HG03439 (cell line): ENCODE measurements at regions not wholly inside any gene's neighbourhood (a gene's known extent, or its start where the extent isn't known, plus 50 kb on each side); places are given as distances from the start of the nearest gene placed in this dataset.
"Not testable (repeated sequence)": the region's sequence is repeated elsewhere in the genome, so short reads cannot be mapped to it uniquely, and the experiment has no call there.

Experiments
- ATAC-seq: cut with Tn5 transposase; IDR thresholded peaks from one replicate; pipeline ENCODE4 v1.9.1; 2021; ENCODE audit warnings: mild to moderate bottlenecking, moderate library complexity; ENCODE audit not compliant: unreplicated experiment

- ATAC-seq, result no peak
Observed at GRCh38 chr3:90180096-90180495, 1072.7 kb downstream of the EPHA3 start.

- no peak for ATAC-seq
Observed at GRCh38 chr3:90180543-90180942, 1073.1 kb downstream of the EPHA3 start.

GRCh38 chr3:90182291-90182976 is 1075.0 kb downstream of the EPHA3 start:
- ATAC-seq, result not testable (repeated sequence)

GRCh38 chr3:90184861-90185260 is 1077.4 kb downstream of the EPHA3 start:
- no peak for ATAC-seq

GRCh38 chr3:90197383-90197782 is 1090.0 kb downstream of the EPHA3 start:
- ATAC-seq, result not testable (repeated sequence)

GRCh38 chr3:90202931-90203330 is 1095.5 kb downstream of the EPHA3 start:
- ATAC-seq, result not testable (repeated sequence)

GRCh38 chr3:90206482-90206881 is 1099.1 kb downstream of the EPHA3 start:
- ATAC-seq, result not testable (repeated sequence)

GRCh38 chr3:90207353-90208097 is 1100.1 kb downstream of the EPHA3 start:
- ATAC-seq, result not testable (repeated sequence)

GRCh38 chr3:90221900-90222299 is 1114.5 kb downstream of the EPHA3 start:
- ATAC-seq, result no peak

GRCh38 chr3:90241481-90241880 is 1134.1 kb downstream of the EPHA3 start:
- no peak for ATAC-seq

GRCh38 chr3:90253131-90253530 is 1145.7 kb downstream of the EPHA3 start:
- ATAC-seq, result no peak

- no peak for ATAC-seq
Observed at GRCh38 chr3:90261481-90262433, 1154.3 kb downstream of the EPHA3 start.
